GM18508 (cell line): ENCODE measurements at regions not wholly inside any gene's neighbourhood (a gene's known extent, or its start where the extent isn't known, plus 50 kb on each side); places are given as distances from the start of the nearest gene placed in this dataset.

ENCODE experiments used
- ATAC-seq: cut with Tn5 transposase; IDR thresholded peaks from one replicate; pipeline ENCODE4 v1.9.1; 2021; ENCODE audit warnings: moderate number of reproducible peaks; ENCODE audit not compliant: insufficient read depth, unreplicated experiment

- ATAC-seq = no peak
Observed at GRCh38 chr1:240004086-240004749, 87.5 kb upstream of the FMN2 start.

- ATAC-seq = no peak
Observed at GRCh38 chr1:240005997-240006650, 85.6 kb upstream of the FMN2 start.

DNA sequence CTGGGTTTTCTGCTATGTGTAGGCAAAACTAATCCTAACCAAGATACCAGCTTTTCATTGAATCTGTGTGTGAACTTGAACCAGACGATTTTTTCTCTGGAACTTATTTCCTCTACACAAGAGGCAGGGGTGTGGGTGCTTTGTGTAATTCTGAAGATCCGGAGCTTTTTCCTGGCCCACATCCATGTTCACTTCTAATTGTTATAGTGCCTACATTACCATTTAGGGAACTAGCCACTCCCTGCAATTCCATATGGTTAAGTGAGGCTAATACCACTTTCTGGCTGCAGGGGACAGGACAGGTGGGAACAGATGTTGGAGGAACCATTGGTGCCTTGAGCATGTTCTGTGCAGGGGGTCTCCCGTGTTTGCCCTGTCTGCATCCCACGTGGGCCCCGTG is 83.4 kb upstream of the FMN2 start:
- ATAC-seq = no peak

- no peak for ATAC-seq
Observed at GRCh38 chr1:240014051-240014450, 77.6 kb upstream of the FMN2 start.

GRCh38 chr1:240018617-240019016 is 73.1 kb upstream of the FMN2 start:
- no peak for ATAC-seq

- no peak for ATAC-seq
Observed at GRCh38 chr1:240019524-240019923, 72.2 kb upstream of the FMN2 start.

GRCh38 chr1:240020871-240021270 is 70.8 kb upstream of the FMN2 start:
- ATAC-seq = no peak

- ATAC-seq = no peak
Observed at GRCh38 chr1:240021709-240022108, 70.0 kb upstream of the FMN2 start.

GRCh38 chr1:240027059-240027462 is 64.6 kb upstream of the FMN2 start:
- ATAC-seq = peak; percentile 58

GRCh38 chr1:240029418-240029817 is 62.3 kb upstream of the FMN2 start:
- ATAC-seq = no peak

DNA sequence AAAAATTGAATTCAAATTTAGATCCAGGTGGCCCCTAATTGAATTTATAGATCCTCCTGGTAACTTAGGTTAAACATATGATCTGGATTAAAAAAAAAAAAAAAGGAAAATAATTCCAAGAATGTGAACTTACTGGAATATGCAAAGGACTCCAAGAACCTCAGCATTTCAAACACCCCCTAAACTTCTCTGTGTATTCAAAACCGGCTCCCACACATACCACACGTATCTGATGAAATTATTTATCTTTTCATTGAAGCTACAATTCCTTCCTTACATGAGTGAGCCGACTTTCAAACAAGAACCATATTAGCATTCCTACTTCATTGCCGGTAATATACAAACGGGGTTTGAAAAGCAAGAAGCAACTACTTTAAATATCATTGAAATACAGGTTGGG is 61.4 kb upstream of the FMN2 start:
- ATAC-seq = no peak

- no peak for ATAC-seq
Observed at GRCh38 chr1:240031009-240031408, 60.7 kb upstream of the FMN2 start.

GRCh38 chr1:240031414-240031813 is 60.3 kb upstream of the FMN2 start:
- no peak for ATAC-seq

DNA sequence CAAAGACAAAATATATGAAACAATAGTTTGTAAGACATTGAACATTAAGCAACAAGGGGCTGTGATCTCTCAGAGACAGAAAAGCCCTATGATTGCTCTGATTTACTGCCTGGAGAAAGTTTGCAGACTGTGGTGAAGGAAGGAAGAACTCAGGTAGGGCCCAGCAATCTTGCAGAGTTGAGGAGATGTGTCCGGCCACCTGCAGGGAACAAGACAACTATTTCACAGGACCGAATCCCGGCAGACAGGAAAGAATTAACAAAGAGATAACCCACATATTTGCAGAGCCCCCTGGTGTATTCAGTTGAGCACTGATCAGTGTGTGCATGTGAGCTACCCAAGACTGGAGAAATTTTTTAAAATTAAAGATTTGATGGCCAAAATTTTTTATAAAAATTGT is 58.3 kb upstream of the FMN2 start:
- ATAC-seq = no peak

DNA sequence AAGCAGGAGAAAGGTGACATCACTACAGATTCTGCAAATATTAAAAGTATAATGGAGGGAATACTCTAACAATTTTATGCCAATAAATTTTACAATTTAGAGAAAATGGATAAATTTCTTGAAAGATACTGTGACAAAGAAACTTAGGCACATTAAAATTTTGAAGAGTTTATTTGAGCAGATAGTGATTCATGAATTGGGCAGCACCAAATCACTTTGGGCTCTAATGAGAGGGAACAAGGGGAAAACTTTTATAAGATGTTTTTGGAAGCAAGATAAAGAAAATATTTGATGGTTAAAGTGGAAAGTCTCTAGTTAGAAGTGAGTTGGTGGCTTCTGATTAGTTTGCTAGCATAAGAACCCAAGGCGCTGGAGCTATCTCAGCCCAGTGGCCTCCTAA is 55.2 kb upstream of the FMN2 start:
- ATAC-seq = no peak
